IPS DF 19.7 (cell line): ENCODE measurements at regions not wholly inside any gene's neighbourhood (a gene's known extent, or its start where the extent isn't known, plus 50 kb on each side); places are given as distances from the start of the nearest gene placed in this dataset.
"Not testable (repeated sequence)": the region's sequence is repeated elsewhere in the genome, so short reads cannot be mapped to it uniquely, and the experiment has no call there.

Experiments
- DNase-seq: peaks from one replicate; pipeline ENCODE4 v3.0.0-alpha.2; 2013; ENCODE audit warnings: low read depth, low spot score

DNA sequence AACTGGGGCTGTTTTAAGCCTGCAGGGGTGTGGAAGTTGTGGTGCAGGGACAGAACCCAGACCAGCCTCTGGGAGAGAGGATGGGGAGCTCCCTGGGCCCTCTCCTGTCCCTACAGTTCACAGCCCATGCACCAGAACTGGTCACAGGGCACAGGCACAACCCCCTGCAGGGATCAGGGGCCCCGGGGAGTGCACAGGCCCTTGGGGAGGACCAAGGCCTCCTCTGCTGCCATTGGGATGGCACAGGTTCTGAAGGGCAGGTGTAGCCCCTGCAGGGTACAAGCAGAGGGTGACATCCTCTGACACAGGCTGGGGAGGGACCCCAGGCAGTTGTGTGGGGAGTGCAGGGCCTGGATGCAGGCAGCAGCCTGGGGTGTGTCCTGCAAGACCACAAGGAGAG is 66.4 kb upstream of the SFSWAP start:
- DNase-seq = no peak

DNA sequence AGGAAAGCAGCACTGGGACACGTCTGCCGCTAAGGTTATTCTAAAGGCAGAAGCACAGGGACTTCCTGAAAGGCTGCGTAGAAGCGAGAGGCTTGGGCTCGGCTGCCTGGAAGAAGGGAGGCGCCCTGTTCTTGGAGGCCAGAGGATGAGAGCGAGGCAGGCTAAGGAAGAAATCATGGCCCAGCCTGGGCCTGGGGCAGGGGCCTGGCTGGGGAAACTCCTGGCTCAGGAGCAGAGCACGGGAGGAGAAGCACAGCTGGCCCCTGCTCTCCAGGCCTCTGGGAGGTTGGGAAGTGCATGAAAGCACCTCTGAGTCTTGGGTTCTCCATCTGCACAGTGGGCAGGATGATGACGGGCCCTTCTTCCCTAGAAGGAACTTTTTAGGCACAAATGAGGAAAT is 66.0 kb upstream of the SFSWAP start:
- DNase-seq = not testable (repeated sequence)

DNA sequence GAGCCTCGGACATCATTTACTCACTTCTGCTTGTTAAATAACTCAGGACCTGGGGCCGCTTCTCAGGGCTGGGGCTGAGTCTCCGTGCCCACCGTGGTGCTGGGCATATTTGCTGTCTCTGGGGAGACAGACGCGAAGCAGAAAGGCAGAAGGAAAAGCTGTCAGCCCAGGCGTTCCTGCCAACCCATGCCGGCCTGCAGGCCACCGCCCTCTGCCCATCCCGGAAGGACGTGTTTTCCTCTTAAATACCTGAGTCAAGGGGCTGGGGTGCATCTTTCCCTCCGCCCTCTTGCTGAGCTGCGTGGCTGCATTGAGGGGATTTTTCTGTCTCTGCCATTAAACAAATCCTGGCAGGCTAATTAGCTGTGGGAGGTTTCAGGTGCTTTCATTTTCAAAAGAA is 65.3 kb upstream of the SFSWAP start:
- not testable (repeated sequence) for DNase-seq

DNA sequence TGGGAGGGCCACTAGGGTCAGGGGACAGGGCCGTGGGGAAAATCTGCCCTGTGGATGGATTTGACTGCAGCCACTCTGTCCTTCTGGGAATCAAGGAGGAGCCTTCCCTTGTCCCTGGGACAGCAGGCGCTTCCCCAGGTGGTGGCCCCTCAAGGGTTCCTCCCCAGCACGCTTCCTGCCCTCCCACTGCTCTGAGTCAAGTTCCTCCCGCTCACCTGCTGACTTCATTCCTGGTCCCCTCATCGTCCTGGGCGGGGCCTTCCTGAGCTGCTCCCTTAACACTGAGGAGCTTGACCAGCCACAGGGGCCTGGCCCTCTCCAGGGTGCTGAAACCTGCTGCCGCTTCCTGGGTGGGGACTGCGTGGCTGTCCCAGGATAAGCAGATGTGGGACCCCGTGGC is 64.4 kb upstream of the SFSWAP start:
- not testable (repeated sequence) for DNase-seq

DNA sequence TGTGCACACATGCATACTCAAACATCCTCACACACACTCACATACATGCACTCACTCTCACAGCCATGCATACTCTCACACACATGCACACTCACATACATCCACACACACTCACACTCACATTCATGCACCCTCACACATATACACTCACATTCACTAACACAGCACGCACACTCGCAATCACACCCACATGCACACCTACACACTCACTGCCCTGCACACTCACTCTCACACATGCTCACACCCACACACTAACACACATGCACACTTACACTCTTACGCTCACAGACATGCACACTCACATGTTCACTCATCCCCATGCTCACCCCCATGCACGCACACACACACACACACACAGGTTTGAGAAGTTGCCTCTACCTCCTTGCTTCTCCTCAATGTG is 63.2 kb upstream of the SFSWAP start:
- no peak for DNase-seq

DNA sequence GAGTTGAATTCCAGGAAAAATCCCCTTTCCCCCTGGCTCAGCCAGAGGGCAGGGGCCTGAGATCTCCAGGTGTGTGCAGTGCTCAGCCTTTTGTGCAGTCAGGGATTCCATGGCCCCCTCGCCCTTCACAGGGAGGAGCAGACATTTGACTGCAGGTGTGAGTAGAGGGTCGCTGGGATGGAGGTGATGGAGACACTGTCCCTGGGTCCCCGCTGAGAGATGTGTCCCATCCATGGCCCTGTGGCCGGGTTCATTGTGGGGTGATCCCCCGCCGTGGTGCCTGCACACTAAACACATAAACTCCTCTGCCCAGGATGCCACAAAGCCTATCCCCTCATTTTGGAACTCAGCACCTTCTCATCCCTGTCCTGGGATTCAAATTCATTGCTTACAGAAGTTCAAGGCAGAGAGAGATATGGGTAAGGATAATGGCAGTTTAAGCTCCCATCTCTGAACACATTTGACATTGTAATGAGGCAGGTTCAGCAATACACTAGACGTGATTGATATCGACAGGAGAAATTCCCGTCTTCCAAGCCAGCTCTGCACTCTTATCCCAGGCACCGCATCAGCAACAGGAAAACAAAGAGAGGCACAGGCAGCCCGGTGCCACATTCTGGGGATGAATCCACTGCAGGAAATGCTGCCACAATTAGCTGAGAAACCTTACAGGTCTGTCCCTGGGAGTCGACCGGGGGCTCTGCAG is 55.3 kb upstream of the SFSWAP start:
- DNase-seq = not testable (repeated sequence)

DNA sequence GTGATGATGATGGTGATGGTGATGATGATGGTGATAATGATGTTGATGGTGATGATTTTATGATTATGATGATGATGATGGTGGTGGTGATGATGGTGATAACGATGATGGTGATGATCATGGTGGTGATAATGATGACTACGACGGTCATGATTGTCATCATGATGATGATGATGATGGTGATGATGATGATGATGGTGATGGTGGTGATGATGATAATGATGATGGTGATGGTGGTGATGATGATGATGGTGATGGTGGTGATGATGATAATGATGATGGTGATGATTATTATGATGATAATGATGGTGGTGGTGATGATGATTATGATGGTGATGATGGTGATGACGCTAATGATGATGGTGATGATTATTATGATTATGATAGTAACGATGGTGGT is 54.1 kb upstream of the SFSWAP start:
- not testable (repeated sequence) for DNase-seq

DNA sequence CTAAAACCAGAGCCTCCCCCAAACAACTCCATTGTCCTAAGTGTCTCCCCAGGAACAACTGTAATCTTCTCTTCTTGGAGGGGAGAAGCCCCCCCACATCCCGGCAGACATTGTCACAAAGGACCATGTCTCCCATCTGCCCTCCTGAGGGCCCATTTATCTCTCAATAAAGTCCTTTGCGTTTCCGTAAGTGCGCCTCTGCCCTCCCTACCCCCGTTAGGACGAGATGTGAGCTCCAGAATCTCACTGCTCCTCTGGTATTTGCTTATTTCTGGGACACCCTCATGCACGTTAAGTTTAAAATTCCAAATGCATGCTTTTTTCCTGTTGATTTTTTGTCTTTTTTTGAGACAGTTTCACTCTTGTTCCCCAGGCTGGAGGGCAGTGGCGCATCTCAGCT is 52.3 kb upstream of the SFSWAP start:
- DNase-seq = not testable (repeated sequence)

DNA sequence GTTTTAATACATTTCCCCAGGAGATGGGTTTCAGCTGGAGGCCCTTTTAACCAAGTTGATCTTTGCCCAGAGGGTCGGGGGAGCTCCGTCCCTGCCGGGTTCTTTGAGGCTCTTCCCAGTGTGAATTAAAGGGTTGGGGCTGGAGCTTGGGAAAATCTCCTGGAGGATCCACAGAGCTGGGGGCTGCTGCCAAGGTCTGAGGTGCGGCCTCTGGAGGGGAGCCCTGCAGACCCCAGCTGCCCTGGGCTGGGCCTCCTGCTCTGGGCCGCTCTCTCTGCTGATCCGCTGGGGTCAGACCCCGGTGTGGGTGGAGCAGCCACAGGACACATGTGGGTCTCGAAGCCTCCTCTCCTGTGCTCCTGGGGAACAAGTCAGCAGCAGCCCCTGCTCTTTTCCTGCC is 51.4 kb upstream of the SFSWAP start:
- not testable (repeated sequence) for DNase-seq

DNA sequence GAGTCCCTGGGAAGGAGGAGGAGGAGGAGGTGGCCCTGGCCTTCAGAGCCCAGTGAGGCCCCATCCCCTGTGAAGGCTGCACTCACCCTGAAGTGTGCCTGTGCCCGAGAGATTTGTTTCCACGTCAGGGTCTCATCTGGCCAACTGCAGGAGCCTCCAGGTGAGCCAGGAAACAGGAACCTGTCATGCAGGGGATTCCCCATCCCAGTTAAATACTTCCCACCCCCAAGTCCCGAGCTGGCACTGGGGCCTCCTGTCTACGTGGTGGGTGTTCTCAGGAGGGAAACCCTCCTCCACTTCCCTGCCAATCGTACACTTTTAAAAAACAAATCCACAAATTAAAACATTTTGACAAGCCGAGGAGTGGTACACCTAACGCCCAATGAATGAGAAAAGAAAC is 50.9 kb upstream of the SFSWAP start:
- not testable (repeated sequence) for DNase-seq

DNA sequence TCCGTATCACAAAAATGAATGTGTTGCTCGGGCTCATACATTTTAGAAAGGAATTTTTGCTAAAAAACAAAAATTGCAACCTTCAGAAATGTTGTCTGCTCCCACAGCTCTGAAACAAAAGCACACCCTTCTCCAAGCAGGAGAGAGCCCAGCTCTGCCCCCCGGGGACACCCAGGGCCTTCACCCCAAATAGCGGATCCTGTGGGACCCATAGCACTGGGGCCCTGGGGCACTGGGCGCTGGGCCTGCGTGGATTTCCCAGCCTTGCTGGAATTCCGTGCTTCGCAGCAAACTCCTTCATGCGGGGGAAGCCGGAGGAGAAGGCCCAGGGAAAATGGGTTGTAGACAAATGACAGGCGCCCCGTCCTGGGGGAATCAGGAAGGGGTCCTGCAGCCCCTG is 50.5 kb upstream of the SFSWAP start:
- not testable (repeated sequence) for DNase-seq
